DND-41 (cell line): ENCODE measurements at regions not wholly inside any gene's neighbourhood (a gene's known extent, or its start where the extent isn't known, plus 50 kb on each side); places are given as distances from the start of the nearest gene placed in this dataset.

ENCODE experiments used
- CTCF ChIP-seq: IDR thresholded peaks from 2 replicates; pipeline ENCODE4 v1.5.1; 2012; ENCODE audit warnings: borderline replicate concordance, low read length, moderate library complexity, mild to moderate bottlenecking; ENCODE audit not compliant: poor library complexity, severe bottlenecking; ENCODE audit errors: extremely low read depth
- EZH2 ChIP-seq: IDR thresholded peaks from 3 replicates; pipeline ENCODE4 v1.6.1; 2012; ENCODE audit warnings: borderline replicate concordance, low read depth, mild to moderate bottlenecking, moderate library complexity, low read length, inconsistent platforms; ENCODE audit not compliant: severe bottlenecking

- TF ChIP-seq CTCF: no peak
- no peak for TF ChIP-seq EZH2
Observed at GRCh38 chr12:24087294-24087693, 137.8 kb upstream of the SOX5 start.
